HG02884 (cell line): ENCODE measurements at regions not wholly inside any gene's neighbourhood (a gene's known extent, or its start where the extent isn't known, plus 50 kb on each side); places are given as distances from the start of the nearest gene placed in this dataset.
"Not testable (repeated sequence)": the region's sequence is repeated elsewhere in the genome, so short reads cannot be mapped to it uniquely, and the experiment has no call there.

Source experiments
- ATAC-seq: cut with Tn5 transposase; IDR thresholded peaks from one replicate; pipeline ENCODE4 v1.9.1; 2021; ENCODE audit warnings: mild to moderate bottlenecking, moderate library complexity; ENCODE audit not compliant: unreplicated experiment

GRCh38 chr4:125573368-125573767 is 258.6 kb downstream of the FAT4 start:
- no peak for ATAC-seq

GRCh38 chr4:125573786-125574185 is 259.0 kb downstream of the FAT4 start:
- ATAC-seq, result no peak

- no peak for ATAC-seq
These were observed 267.5 kb downstream of the FAT4 start for GRCh38 chr4:125582302-125582701.

- ATAC-seq, result no peak
These were observed 275.4 kb downstream of the FAT4 start for GRCh38 chr4:125590158-125590557.

- no peak for ATAC-seq
These were observed 276.5 kb downstream of the FAT4 start for GRCh38 chr4:125591290-125591689.

- ATAC-seq, result no peak
These were observed 279.4 kb downstream of the FAT4 start for GRCh38 chr4:125594056-125594602.

- ATAC-seq, result not testable (repeated sequence)
These were observed 291.2 kb downstream of the FAT4 start for GRCh38 chr4:125605926-125606325.

GRCh38 chr4:125620066-125620860 is 305.5 kb downstream of the FAT4 start:
- ATAC-seq, result no peak

GRCh38 chr4:125624951-125625350 is 310.2 kb downstream of the FAT4 start:
- ATAC-seq, result no peak

GRCh38 chr4:125626946-125627345 is 312.2 kb downstream of the FAT4 start:
- no peak for ATAC-seq

- ATAC-seq, result no peak
These were observed 324.4 kb downstream of the FAT4 start for GRCh38 chr4:125639182-125639621.

GRCh38 chr4:125641611-125642010 is 326.9 kb downstream of the FAT4 start:
- no peak for ATAC-seq

- no peak for ATAC-seq
These were observed 327.9 kb downstream of the FAT4 start for GRCh38 chr4:125642645-125643044.

- ATAC-seq, result no peak
These were observed 334.7 kb downstream of the FAT4 start for GRCh38 chr4:125649452-125649851.

- no peak for ATAC-seq
These were observed 335.8 kb downstream of the FAT4 start for GRCh38 chr4:125650557-125650956.

GRCh38 chr4:125651707-125652357 is 337.1 kb downstream of the FAT4 start:
- ATAC-seq, result not testable (repeated sequence)

GRCh38 chr4:125658773-125659172 is 344.0 kb downstream of the FAT4 start:
- ATAC-seq, result no peak

- no peak for ATAC-seq
These were observed 349.4 kb downstream of the FAT4 start for GRCh38 chr4:125663896-125664767.

- no peak for ATAC-seq
These were observed 351.9 kb downstream of the FAT4 start for GRCh38 chr4:125666635-125667034.

GRCh38 chr4:125676156-125676555 is 361.4 kb downstream of the FAT4 start:
- no peak for ATAC-seq

- ATAC-seq, result no peak
These were observed 361.8 kb downstream of the FAT4 start for GRCh38 chr4:125676583-125676982.
